Psoas muscle (tissue), 7 donors: ENCODE measurements at regions not wholly inside any gene's neighbourhood (a gene's known extent, or its start where the extent isn't known, plus 50 kb on each side); places are given as distances from the start of the nearest gene placed in this dataset.

ENCODE experiments used
- ATAC-seq, 4 donors: fragments of 200-7000 bp; cut with Tn5 transposase; one replicate each; pipeline ENCODE4 v1.9.1; 2020; ENCODE audit warnings: moderate library complexity in 3 of 4, mild to moderate bottlenecking in 2 of 4
- DNase-seq, 2 donors: peaks; one replicate each; pipeline ENCODE4 v3.0.0-alpha.2; 2020
- H3K27ac ChIP-seq: fragments of 200-600 bp; one replicate; pipeline ENCODE4 v1.8.0; 2022
- H3K27me3 ChIP-seq, 3 donors: fragments of 200-600 bp in 1 of 3; one replicate each; pipeline versions ENCODE4 v1.6.1 to v1.8.0; 2013 to 2022; ENCODE audit warnings: low read length in 2 of 3, mild to moderate bottlenecking in 2 of 3, moderate library complexity in 1 of 3; ENCODE audit not compliant: insufficient read depth in 3 of 3
- H3K36me3 ChIP-seq, 2 donors: fragments of 200-600 bp in 1 of 2; one replicate each; pipeline versions ENCODE4 v1.6.1 to v1.8.0; 2013 to 2022; ENCODE audit warnings: low read depth in 1 of 2, mild to moderate bottlenecking in 1 of 2, moderate library complexity in 1 of 2; ENCODE audit not compliant: insufficient read depth in 1 of 2
- H3K4me1 ChIP-seq: fragments of 200-600 bp; one replicate; pipeline ENCODE4 v1.8.0; 2022
- H3K4me3 ChIP-seq: fragments of 200-600 bp; one replicate; pipeline ENCODE4 v1.8.0; 2022; ENCODE audit warnings: mild to moderate bottlenecking
- H3K9me3 ChIP-seq: fragments of 200-600 bp; one replicate; pipeline ENCODE4 v1.8.0; 2022
- WGBS, 3 donors: extraction: QIAGEN DNeasy Blood & Tissue Kit; methylation state at CpG; one replicate each; pipeline versions ENCODE4 v1.1.6 to v1.1.7; 2013; 5-methylcytosine and 5-hydroxymethylcytosine counted together
- intact Hi-C, 2 donors: fragments of 100-400 bp; cut with DNase I; formaldehyde crosslinking; loops; one replicate each; pipeline versions ENCODE4 v1.11.0 to v1.14.2; 2022
- TF ChIP-seq, protein P1 (sequence below): fragments of 200-600 bp; IDR thresholded peaks from one replicate; pipeline ENCODE4 v1.8.0; 2022; ENCODE audit warnings: antibody characterized with exemption
- donor health status: healthy with polysubstance abuse.
- donor health status: DM: no; HTN: no; CAD: no; lungs with moderate emphysema.
- donor health status: Bipolar disorder and iron deficiency.
- donor health status: healthy.
- donor health status: DM: yes; HTN: yes; CAD: no.
- donor health status: DM: no; HTN: no; CAD: no.
- donor health status: DM: yes; HTN: yes; CAD: no.

DNA sequence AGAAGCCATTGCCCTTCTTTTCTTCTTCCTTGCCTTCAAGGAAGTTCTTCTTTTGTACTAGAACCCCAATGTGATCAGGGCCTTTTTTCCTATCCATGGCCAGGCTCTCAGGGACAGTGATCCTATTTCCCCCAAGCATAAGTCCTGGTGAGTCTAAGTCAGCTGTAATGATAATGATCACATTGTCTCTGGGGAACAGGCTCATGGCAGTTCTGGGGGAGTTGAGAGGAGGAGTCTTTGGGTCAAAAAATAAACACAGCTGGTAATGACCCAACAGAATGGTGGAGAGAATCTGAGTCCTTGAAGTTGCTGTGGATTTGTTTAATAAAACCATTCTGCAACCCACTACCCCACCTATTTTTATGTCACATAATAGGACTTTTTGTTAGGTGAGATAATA, 96.6 kb downstream of the SOCS6 start:
- intact Hi-C loops, result no loop called here

DNA sequence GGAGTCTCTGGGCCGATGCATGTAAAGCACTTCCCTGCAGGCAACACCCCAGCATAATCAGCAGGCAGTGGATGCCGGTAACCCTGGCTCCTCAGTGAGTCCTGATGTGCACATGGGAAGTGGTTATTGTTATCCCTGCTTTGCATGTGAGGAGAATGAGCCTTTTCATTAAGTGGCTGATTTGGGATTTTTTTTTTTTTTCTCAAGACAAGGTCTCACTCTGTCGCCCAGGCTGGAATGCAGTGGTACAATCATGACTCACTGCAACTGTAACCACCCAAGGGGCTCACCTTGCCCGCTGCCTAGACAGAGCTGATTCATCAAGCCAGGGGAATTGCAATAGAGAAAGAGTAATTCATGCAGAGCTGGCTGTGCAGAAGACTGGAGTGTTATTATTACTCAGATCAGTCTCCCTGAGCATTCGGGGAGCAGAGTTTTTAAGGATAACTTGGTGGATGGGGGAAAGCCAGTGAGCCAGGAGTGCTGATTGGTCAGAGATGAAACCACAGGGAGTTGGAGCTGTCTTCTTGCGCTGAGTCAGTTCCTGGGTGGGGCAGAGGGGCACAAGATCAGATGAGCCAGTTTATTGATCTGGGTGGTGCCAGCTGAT, 95.4 kb downstream of the SOCS6 start:
- no peak overlapping the region for H3K4me3 ChIP-seq
- H3K36me3 ChIP-seq, result no peaks in the 10 kb centered on the region
- TF ChIP-seq, protein P1, sequence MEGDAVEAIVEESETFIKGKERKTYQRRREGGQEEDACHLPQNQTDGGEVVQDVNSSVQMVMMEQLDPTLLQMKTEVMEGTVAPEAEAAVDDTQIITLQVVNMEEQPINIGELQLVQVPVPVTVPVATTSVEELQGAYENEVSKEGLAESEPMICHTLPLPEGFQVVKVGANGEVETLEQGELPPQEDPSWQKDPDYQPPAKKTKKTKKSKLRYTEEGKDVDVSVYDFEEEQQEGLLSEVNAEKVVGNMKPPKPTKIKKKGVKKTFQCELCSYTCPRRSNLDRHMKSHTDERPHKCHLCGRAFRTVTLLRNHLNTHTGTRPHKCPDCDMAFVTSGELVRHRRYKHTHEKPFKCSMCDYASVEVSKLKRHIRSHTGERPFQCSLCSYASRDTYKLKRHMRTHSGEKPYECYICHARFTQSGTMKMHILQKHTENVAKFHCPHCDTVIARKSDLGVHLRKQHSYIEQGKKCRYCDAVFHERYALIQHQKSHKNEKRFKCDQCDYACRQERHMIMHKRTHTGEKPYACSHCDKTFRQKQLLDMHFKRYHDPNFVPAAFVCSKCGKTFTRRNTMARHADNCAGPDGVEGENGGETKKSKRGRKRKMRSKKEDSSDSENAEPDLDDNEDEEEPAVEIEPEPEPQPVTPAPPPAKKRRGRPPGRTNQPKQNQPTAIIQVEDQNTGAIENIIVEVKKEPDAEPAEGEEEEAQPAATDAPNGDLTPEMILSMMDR, result no peak
- no peaks in the 10 kb centered on the region for H3K9me3 ChIP-seq
- H3K27ac ChIP-seq, result no peak overlapping the region
- WGBS, 3 donors, result 67 to 73% (median 71%) methylated on average over 6 of the region's 6 CpGs
- no peaks in the 10 kb centered on the region for H3K4me1 ChIP-seq
- ATAC-seq, result no peak
- H3K27me3 ChIP-seq, result no peaks in the 10 kb centered on the region
- DNase-seq, result no peak
- intact Hi-C loops, result no loop called here

More for the DNA sequence above, 96.6 kb downstream of the SOCS6 start:
- Histone ChIP-seq H3K27ac (no peak overlapping the region), H3K27me3 (no peaks in the 10 kb centered on the region), H3K36me3 (no peaks in the 10 kb centered on the region), H3K4me1 (no peaks in the 10 kb centered on the region), H3K9me3 (no peaks in the 10 kb centered on the region), H3K4me3 (no peak overlapping the region)
- DNase-seq (no peak), ATAC-seq (no peak)
- TF ChIP-seq, protein P1, result no peak

DNA sequence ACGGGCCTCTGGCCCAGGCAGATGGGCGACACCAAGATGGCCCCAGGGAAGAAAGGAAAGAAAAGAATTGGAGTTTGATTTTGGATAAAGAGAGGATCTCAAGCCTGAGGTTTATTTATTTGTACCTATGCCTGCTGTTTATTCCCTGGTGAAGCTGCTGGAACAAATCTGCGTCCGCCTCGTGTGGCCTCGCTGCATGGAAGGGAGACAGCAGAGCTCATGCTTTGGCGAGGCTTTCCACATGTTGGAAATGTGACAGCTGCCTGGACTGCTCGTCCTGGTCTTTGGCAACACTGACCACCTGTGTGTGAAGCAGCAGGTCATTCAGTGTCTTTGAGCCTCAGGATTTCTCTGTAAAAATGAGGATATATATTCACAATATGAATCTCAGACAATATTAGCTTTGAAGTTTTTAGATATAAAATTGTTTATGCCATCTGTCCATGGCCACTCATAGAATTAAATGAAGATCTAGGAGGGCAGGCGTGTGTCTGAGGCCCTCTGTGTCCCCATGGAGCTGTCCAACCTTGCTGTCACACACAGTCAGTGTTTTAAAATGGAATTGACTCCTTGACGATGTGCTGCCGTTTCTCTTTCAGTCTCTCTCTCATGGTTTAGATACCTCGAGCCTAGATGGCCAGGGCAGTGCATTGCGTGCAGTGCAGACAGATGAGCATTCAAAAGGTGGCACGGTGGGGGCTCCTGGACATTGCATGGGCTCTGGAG, 94.3 kb downstream of the SOCS6 start:
- WGBS, 3 donors, result 70 to 79% (median 75%) methylated on average over 14 of the region's 14 CpGs
- intact Hi-C loops, result no loop called here
- no peak overlapping the region for H3K4me3 ChIP-seq
- TF ChIP-seq, protein P1, result no peak
- H3K36me3 ChIP-seq, result no peaks in the 10 kb centered on the region
- H3K9me3 ChIP-seq, result no peaks in the 10 kb centered on the region
- ATAC-seq (no peak), DNase-seq (no peak)
- H3K4me1 ChIP-seq, result no peaks in the 10 kb centered on the region
- H3K27me3 ChIP-seq, result no peaks in the 10 kb centered on the region
- no peak overlapping the region for H3K27ac ChIP-seq

DNA sequence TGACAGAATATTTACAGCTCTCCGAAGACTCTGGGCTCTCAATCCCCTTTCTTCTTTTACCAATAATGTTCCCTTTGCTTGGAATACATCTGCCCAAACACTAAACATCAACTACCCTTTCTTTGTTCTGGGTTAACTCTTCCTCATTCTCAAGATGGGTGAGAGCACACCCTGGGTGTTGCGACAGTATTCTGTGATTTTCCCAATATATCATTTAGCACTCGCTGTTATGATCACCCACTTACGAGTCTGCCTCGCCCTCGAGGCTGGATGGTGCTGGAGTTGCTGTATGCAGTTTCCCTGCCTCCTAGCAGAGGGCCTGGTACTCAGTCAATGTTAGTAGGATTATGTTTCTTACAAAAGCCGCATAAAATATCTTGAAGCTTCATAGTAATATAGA, 93.2 kb downstream of the SOCS6 start:
- no peak overlapping the region for H3K4me3 ChIP-seq
- intact Hi-C loops, result no loop called here
- no peaks in the 10 kb centered on the region for H3K36me3 ChIP-seq
- TF ChIP-seq, protein P1, result no peak
- no peak for ATAC-seq
- H3K4me1 ChIP-seq, result no peaks in the 10 kb centered on the region
- H3K9me3 ChIP-seq, result no peaks in the 10 kb centered on the region
- H3K27ac ChIP-seq, result no peak overlapping the region
- WGBS, 3 donors, result 79 to 84% (median 82%) methylated on average over 7 of the region's 7 CpGs
- no peak for DNase-seq
- H3K27me3 ChIP-seq, result no peaks in the 10 kb centered on the region
